H1 (cell line): ENCODE measurements at regions not wholly inside any gene's neighbourhood (a gene's known extent, or its start where the extent isn't known, plus 50 kb on each side); places are given as distances from the start of the nearest gene placed in this dataset.

ENCODE experiments used
- CTCF ChIA-PET: fragments of 300-600 bp; sonication (Branson Sonifier 250); formaldehyde crosslinking; loops from one replicate; lab custom pipeline; 2021; ENCODE audit not compliant: partially characterized antibody; lab: Charles Lee
- POLR2A ChIA-PET: fragments of 300-600 bp; sonication (Branson Sonifier 250); formaldehyde crosslinking; loops from one replicate; lab custom pipeline; 2021; ENCODE audit warnings: inconsistent platforms; ENCODE audit not compliant: partially characterized antibody; lab: Charles Lee
- DNase-seq, 2 experiments: peaks; one replicate each; pipeline versions ENCODE4 v3.0.0 to v3.0.0-alpha.2; 2010 to 2022; ENCODE audit warnings: low spot score in 2 of 2, low read depth in 1 of 2, mixed read lengths in 1 of 2
- FAIRE-seq: peaks from 2 replicates; lab custom pipeline; 2011; peaks lifted over from hg19 to GRCh38; lab: Jason Lieb, UNC
- H2AFZ ChIP-seq: 2 replicates; pipeline ENCODE4 v1.8.1; 2012; ENCODE audit warnings: low read length, inconsistent platforms
- H2AK5ac ChIP-seq: 2 replicates; pipeline ENCODE4 v1.6.1; 2013; ENCODE audit warnings: low read depth, low read length
- H2BK120ac ChIP-seq: replicated peaks from 2 replicates; pipeline ENCODE3; 2013; ENCODE audit warnings: low read depth, low read length, inconsistent platforms
- H2BK12ac ChIP-seq: 2 replicates; pipeline ENCODE4 v1.6.1; 2013; ENCODE audit warnings: low read depth, low read length
- H2BK15ac ChIP-seq: 2 replicates; pipeline ENCODE4 v1.6.1; 2013; ENCODE audit warnings: low read length
- H2BK20ac ChIP-seq: 2 replicates; pipeline ENCODE4 v1.6.1; 2013; ENCODE audit warnings: low read length
- H2BK5ac ChIP-seq: 2 replicates; pipeline ENCODE4 v1.6.1; 2013; ENCODE audit warnings: low read depth, low read length
- H3K14ac ChIP-seq: 2 replicates; pipeline ENCODE4 v1.6.1; 2013; ENCODE audit warnings: inconsistent platforms; ENCODE audit not compliant: insufficient read length
- H3K18ac ChIP-seq: 2 replicates; pipeline ENCODE4 v1.6.1; 2013; ENCODE audit warnings: low read length; ENCODE audit errors: extremely low read depth
- H3K23ac ChIP-seq: 2 replicates; pipeline ENCODE4 v1.6.1; 2013; ENCODE audit warnings: inconsistent platforms; ENCODE audit not compliant: insufficient read length
- H3K23me2 ChIP-seq: 2 replicates; pipeline ENCODE4 v1.6.1; 2013; ENCODE audit warnings: low read depth, low read length
- H3K27ac ChIP-seq: 2 replicates; pipeline ENCODE4 v1.6.1; 2011; ENCODE audit warnings: low read depth, low read length, inconsistent platforms
- H3K27me3 ChIP-seq, 4 experiments: replicated peaks in 1 of 4; 1 replicate in 1 of 4; 2 replicates in 3 of 4; pipeline versions ENCODE4 v1.6.1 to v1.8.1; 2011 to 2013; ENCODE audit warnings: low read length in 3 of 4, mild to moderate bottlenecking in 3 of 4, inconsistent platforms in 2 of 4, mixed read lengths in 2 of 4, moderate library complexity in 1 of 4; ENCODE audit not compliant: control insufficient read depth in 3 of 4, insufficient read depth in 3 of 4; ENCODE audit errors: extremely low read depth in 1 of 4
- H3K36me3 ChIP-seq, 4 experiments: 2 replicates each; pipeline versions ENCODE4 v1.6.1 to v1.8.1; 2011 to 2013; ENCODE audit warnings: mild to moderate bottlenecking in 4 of 4, low read length in 3 of 4, moderate library complexity in 2 of 4, control low read depth in 1 of 4, inconsistent platforms in 1 of 4; ENCODE audit not compliant: insufficient read depth in 4 of 4, control insufficient read depth in 2 of 4
- H3K4ac ChIP-seq: replicated peaks from 2 replicates; pipeline ENCODE3; 2013; ENCODE audit warnings: low read length, low read depth, mixed read lengths, inconsistent platforms; ENCODE audit not compliant: insufficient read length
- H3K4me1 ChIP-seq, 4 experiments: replicated peaks in 1 of 4; 1 replicate in 1 of 4; 2 replicates in 3 of 4; pipeline versions ENCODE4 v1.6.1 to v1.8.1; 2011 to 2013; ENCODE audit warnings: low read length in 3 of 4, inconsistent platforms in 2 of 4, mixed read lengths in 1 of 4; ENCODE audit not compliant: insufficient read depth in 4 of 4, control insufficient read depth in 3 of 4
- H3K4me2 ChIP-seq, 2 experiments: 2 replicates each; pipeline versions ENCODE4 v1.6.1 to v1.8.1; 2011 to 2013; ENCODE audit warnings: low read depth in 2 of 2, low read length in 2 of 2, control low read depth in 1 of 2, inconsistent platforms in 1 of 2, mild to moderate bottlenecking in 1 of 2; ENCODE audit not compliant: insufficient read depth in 1 of 2
- H3K4me3 ChIP-seq, 4 experiments: fragments of 200-600, 300-600 bp in 1 of 4; sonication (generic), shearing (Covaris generic), sonication (Bioruptor Twin) in 1 of 4; 2 replicates each; pipeline versions ENCODE4 v1.5.1 to v1.8.1; 2011 to 2016; ENCODE audit warnings: low read length in 4 of 4, low read depth in 3 of 4, control low read depth in 2 of 4, inconsistent platforms in 2 of 4, mild to moderate bottlenecking in 2 of 4, mixed read lengths in 1 of 4, moderate library complexity in 1 of 4; ENCODE audit not compliant: insufficient read depth in 2 of 4; ENCODE audit errors: extremely low read depth in 1 of 4
- H3K56ac ChIP-seq: replicated peaks from 2 replicates; pipeline ENCODE3; 2013; ENCODE audit warnings: low read depth, mild to moderate bottlenecking, mixed read lengths, low read length, inconsistent platforms; ENCODE audit not compliant: insufficient read length
- H3K79me1 ChIP-seq: 2 replicates; pipeline ENCODE4 v1.6.1; 2013; ENCODE audit warnings: low read depth, low read length, control low read depth
- H3K79me2 ChIP-seq, 2 experiments: 2 replicates each; pipeline versions ENCODE4 v1.6.1 to v1.8.1; 2012 to 2013; ENCODE audit warnings: low read length in 2 of 2, mild to moderate bottlenecking in 2 of 2, inconsistent platforms in 1 of 2; ENCODE audit not compliant: insufficient read depth in 2 of 2, control insufficient read depth in 1 of 2
- H3K9ac ChIP-seq, 4 experiments: replicated peaks in 1 of 4; 1 replicate in 1 of 4; 2 replicates in 3 of 4; pipeline versions ENCODE4 v1.6.1 to v1.8.1; 2011 to 2013; ENCODE audit warnings: low read depth in 3 of 4, low read length in 3 of 4, control low read depth in 2 of 4, mild to moderate bottlenecking in 2 of 4, moderate library complexity in 2 of 4, inconsistent platforms in 1 of 4; ENCODE audit errors: extremely low read depth in 1 of 4
- H3K9me3 ChIP-seq, 2 experiments: 2 replicates each; pipeline versions ENCODE4 v1.6.1 to v1.8.1; 2012 to 2013; ENCODE audit warnings: mild to moderate bottlenecking in 2 of 2, moderate library complexity in 2 of 2, control low read depth in 1 of 2, inconsistent platforms in 1 of 2, low read depth in 1 of 2, low read length in 1 of 2, mixed read lengths in 1 of 2; ENCODE audit not compliant: insufficient read depth in 2 of 2
- H4K20me1 ChIP-seq, 2 experiments: replicated peaks in 1 of 2; 2 replicates each; pipeline versions ENCODE3 to v1.8.1; 2011 to 2013; ENCODE audit warnings: inconsistent platforms in 2 of 2, low read length in 2 of 2, mild to moderate bottlenecking in 1 of 2; ENCODE audit not compliant: insufficient read depth in 2 of 2, control insufficient read depth in 1 of 2
- H4K5ac ChIP-seq: 2 replicates; pipeline ENCODE4 v1.6.1; 2013; ENCODE audit warnings: low read length, low read depth, mixed read lengths, inconsistent platforms; ENCODE audit not compliant: insufficient read length
- H4K8ac ChIP-seq: 2 replicates; pipeline ENCODE4 v1.8.0; 2013; ENCODE audit warnings: mild to moderate bottlenecking, moderate library complexity, low read length, inconsistent platforms; ENCODE audit not compliant: insufficient read depth; ENCODE audit errors: extremely low read depth
- H4K91ac ChIP-seq: replicated peaks from 2 replicates; pipeline ENCODE3; 2013; ENCODE audit warnings: low read length, mixed read lengths, inconsistent platforms; ENCODE audit not compliant: insufficient read length
- YY1 ChIP-seq: IDR thresholded peaks from 2 replicates; pipeline ENCODE4 v1.6.1; 2011; ENCODE audit warnings: low read depth, mild to moderate bottlenecking, low read length
- WGBS, 2 experiments: shearing (Covaris generic) in 1 of 2; methylation state at CpG; one replicate each; pipeline versions ENCODE4 v1.1.6 to v1.1.7; 2013 to 2015; ENCODE audit warnings: low lambda C conversion rate in 2 of 2, mixed read lengths in 2 of 2, inconsistent platforms in 1 of 2, low coverage in 1 of 2, missing lambda C conversion rate in 1 of 2; ENCODE audit not compliant: insufficient replicate concordance in 2 of 2, insufficient coverage in 1 of 2, insufficient read length in 1 of 2; ENCODE audit errors: extremely low coverage in 1 of 2, missing lambda C conversion rate in 1 of 2; 5-methylcytosine and 5-hydroxymethylcytosine counted together
- TF ChIP-seq, protein P1 (sequence below): IDR thresholded peaks from 2 replicates; pipeline ENCODE4 v1.6.1; 2011; ENCODE audit warnings: low read depth, mild to moderate bottlenecking, low read length; ENCODE audit not compliant: insufficient read depth
- TF ChIP-seq, protein P2 (sequence below), 3 experiments: IDR thresholded peaks; 1 replicate in 2 of 3; 2 replicates in 1 of 3; pipeline versions ENCODE4 v1.5.1 to v1.6.1; 2011; ENCODE audit warnings: low read length in 3 of 3, mild to moderate bottlenecking in 3 of 3, inconsistent platforms in 2 of 3, low read depth in 1 of 3, moderate library complexity in 1 of 3; ENCODE audit not compliant: insufficient read depth in 1 of 3; ENCODE audit errors: control extremely low read depth in 1 of 3
- TF ChIP-seq, protein P3 (sequence below): IDR thresholded peaks from 2 replicates; pipeline ENCODE4 v1.6.1; 2012; ENCODE audit warnings: low read length, inconsistent platforms

DNA sequence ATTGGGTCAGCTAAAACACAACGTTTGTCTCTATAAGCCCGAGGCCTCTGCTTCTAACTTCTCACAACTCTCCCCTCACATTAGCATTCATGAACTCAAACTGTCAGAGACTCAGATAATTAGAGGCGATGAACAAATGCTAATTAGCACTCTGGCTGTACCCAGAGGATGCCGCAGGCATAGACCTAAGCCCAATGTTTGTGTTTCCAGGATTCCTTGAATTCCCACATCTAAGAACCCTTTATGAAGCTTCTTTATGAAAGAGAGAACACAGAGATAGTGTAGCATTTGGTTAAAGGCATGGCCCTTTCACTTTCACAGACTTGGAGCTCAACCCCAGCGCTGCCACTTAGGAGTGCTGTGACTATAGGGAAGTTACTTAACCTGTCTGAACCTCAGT lies 512.2 kb downstream of the GRIN2A start:
- H3K56ac ChIP-seq: no peak overlapping the region
- no peak overlapping the region for H2BK12ac ChIP-seq
- no peak overlapping the region for H3K4ac ChIP-seq
- peaks cover 0 to 21% (median 6%) of the 10 kb centered on the region in 4 experiments; a peak in 5 of 7 replicates for H3K4me1 ChIP-seq
- no peak overlapping the region for H4K8ac ChIP-seq
- no peaks in the 10 kb centered on the region for H3K79me1 ChIP-seq
- peak overlapping the region; percentile 45 to 82 for H3K4me2 ChIP-seq
- WGBS, 2 experiments: 37% methylated on average over 5 of the region's 5 CpGs; no CpG with 5 or more reads in 1 of the 2 experiments
- no peak overlapping the region for H2BK120ac ChIP-seq
- ChIA-PET POLR2A (interaction anchor here (0.7 to 8.8 kb wide), 4 partner anchors 11 to 148 kb away, joined by 3 to 82 read pairs (median 34); no protein-coding TSS in a partner anchor), CTCF (interaction anchor here (1.1 to 1.8 kb wide), 3 partner anchors 15 to 28 kb away, joined by 3 to 4 read pairs (median 4); no protein-coding TSS in a partner anchor)
- H3K79me2 ChIP-seq: peaks cover 0 to 41% of the 10 kb centered on the region in 2 experiments; a peak in 3 of 4 replicates
- FAIRE-seq: peak; percentile 7
- peak overlapping the region; percentile 73 for H4K5ac ChIP-seq
- no peak overlapping the region for H2BK15ac ChIP-seq
- peaks cover 2% of the 10 kb centered on the region; the same call in 1 of the 2 replicates for H3K23me2 ChIP-seq
- H2AFZ ChIP-seq: no peak overlapping the region
- peaks cover 3 to 68% (median 44%) of the 10 kb centered on the region in 4 experiments; a peak in 7 of 8 replicates for H3K36me3 ChIP-seq
- H3K27ac ChIP-seq: no peak overlapping the region; the same call in 1 of the 2 replicates
- peaks cover 0 to 11% of the 10 kb centered on the region in 2 experiments for H4K20me1 ChIP-seq
- H2BK5ac ChIP-seq: peak overlapping the region; percentile 73; the same call in 1 of the 2 replicates
- H2AK5ac ChIP-seq: no peak overlapping the region
- H3K9ac ChIP-seq: no peak overlapping the region
- H4K91ac ChIP-seq: peak overlapping the region; percentile 39
- peak overlapping the region in 2 of 4 experiments; percentile 22 to 42; a peak in 3 of 8 replicates for H3K4me3 ChIP-seq
- no peak for DNase-seq
- peak overlapping the region; percentile 37; the same call in 1 of the 2 replicates for H2BK20ac ChIP-seq
- no peaks in the 10 kb centered on the region for H3K27me3 ChIP-seq
- H3K23ac ChIP-seq: no peak overlapping the region
- H3K9me3 ChIP-seq: no peaks in the 10 kb centered on the region
- no peak overlapping the region for H3K14ac ChIP-seq
- TF ChIP-seq, protein P1, sequence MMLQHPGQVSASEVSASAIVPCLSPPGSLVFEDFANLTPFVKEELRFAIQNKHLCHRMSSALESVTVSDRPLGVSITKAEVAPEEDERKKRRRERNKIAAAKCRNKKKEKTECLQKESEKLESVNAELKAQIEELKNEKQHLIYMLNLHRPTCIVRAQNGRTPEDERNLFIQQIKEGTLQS: no peak
- TF ChIP-seq, protein P2, sequence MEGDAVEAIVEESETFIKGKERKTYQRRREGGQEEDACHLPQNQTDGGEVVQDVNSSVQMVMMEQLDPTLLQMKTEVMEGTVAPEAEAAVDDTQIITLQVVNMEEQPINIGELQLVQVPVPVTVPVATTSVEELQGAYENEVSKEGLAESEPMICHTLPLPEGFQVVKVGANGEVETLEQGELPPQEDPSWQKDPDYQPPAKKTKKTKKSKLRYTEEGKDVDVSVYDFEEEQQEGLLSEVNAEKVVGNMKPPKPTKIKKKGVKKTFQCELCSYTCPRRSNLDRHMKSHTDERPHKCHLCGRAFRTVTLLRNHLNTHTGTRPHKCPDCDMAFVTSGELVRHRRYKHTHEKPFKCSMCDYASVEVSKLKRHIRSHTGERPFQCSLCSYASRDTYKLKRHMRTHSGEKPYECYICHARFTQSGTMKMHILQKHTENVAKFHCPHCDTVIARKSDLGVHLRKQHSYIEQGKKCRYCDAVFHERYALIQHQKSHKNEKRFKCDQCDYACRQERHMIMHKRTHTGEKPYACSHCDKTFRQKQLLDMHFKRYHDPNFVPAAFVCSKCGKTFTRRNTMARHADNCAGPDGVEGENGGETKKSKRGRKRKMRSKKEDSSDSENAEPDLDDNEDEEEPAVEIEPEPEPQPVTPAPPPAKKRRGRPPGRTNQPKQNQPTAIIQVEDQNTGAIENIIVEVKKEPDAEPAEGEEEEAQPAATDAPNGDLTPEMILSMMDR (IDR thresholded peaks at IDR 0.05; ENCODE audit: control extremely low read depth in 1 of 3, insufficient read depth in 1 of 3, low read depth in 1 of 3, low read length in 3 of 3): no peak
- no peak for TF ChIP-seq YY1
- TF ChIP-seq, protein P3, sequence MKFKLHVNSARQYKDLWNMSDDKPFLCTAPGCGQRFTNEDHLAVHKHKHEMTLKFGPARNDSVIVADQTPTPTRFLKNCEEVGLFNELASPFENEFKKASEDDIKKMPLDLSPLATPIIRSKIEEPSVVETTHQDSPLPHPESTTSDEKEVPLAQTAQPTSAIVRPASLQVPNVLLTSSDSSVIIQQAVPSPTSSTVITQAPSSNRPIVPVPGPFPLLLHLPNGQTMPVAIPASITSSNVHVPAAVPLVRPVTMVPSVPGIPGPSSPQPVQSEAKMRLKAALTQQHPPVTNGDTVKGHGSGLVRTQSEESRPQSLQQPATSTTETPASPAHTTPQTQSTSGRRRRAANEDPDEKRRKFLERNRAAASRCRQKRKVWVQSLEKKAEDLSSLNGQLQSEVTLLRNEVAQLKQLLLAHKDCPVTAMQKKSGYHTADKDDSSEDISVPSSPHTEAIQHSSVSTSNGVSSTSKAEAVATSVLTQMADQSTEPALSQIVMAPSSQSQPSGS: no peak
- TF ChIP-seq, all 59 proteins: peak for 0
- peak overlapping the region; percentile 79 for H3K18ac ChIP-seq
